ENCODE measurements at regions not wholly inside any gene's neighbourhood (a gene's known extent, or its start where the extent isn't known, plus 50 kb on each side); places are given as distances from the start of the nearest gene placed in this dataset.

- TF ChIP-seq CTCF (IDR thresholded peaks at IDR 0.05; ENCODE audit: insufficient read depth, low read length, poor library complexity, severe bottlenecking) (no peak), EZH2phosphoT487 (conservative IDR thresholded peaks at IDR 0.05; ENCODE audit: low read length) (no peak)
These were observed 417.9 kb downstream of the PDGFC start for GRCh38 chr4:156553659-156554058.
